CD4-positive, alpha-beta T cell treated with Interleukin-21 for 1 hour (primary cell): ENCODE measurements at regions not wholly inside any gene's neighbourhood (a gene's known extent, or its start where the extent isn't known, plus 50 kb on each side); places are given as distances from the start of the nearest gene placed in this dataset.
"Not testable (repeated sequence)": the region's sequence is repeated elsewhere in the genome, so short reads cannot be mapped to it uniquely, and the experiment has no call there.

Experiments used
- DNase-seq: peaks from one replicate; pipeline ENCODE4 v3.0.0-alpha.2; 2020

DNA sequence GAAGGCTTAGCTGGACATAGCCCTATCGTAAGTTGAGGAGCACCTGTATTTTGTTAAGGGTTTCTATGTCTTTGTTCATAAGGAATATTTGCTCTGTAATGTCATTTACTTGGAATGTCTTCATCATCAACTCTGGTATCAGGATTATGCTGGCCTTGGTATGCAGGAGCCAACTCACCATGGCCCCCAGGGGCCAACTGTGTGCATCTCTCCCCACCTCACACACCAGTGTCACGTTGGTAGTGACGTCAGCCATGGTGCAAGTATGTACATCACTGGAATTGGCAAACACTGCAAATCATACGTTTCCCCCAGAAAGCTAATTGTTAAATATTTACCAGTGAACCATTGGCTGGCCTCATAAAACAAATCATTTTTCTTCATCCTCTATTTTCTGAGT, 70.8 kb downstream of the YTHDF1 start:
- no peak for DNase-seq

DNA sequence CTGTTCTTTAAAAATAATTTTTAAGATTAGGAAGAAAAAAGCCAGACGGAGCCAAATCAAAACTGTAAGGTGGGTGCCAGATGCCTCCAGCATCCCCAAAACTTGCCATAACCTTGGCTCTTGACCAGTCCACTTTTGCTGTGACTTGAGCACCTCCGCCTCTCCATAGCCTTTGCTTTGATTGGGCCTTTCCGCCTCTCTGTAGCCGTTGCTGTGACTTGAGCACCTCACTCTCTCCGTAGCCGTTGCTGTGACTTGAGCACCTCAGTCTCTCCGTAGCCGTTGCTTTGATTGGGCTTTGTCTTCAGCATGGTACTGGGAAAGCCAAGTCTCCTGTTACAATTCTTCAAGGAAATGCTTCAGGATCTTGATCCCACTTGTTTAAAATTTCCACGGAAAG, 73.0 kb downstream of the YTHDF1 start:
- no peak for DNase-seq

DNA sequence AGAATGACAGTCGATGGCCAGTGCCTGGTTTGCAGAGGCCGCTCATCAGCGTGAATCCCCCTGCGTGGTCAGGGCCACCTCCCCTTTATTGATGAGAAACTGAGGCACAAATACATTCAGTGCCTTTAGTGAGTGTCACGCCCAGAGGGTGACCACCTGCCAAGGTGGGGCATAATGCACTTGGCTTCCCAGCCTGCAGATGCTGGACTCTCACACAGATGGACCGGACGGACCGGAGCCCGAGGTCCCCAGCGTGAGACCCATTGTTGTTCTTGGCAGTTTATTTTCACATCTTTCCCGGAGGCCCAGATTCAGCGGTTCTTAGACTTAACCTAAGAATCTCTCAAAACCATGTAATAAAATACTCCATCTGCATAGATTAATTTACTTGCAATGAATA, 74.4 kb downstream of the YTHDF1 start:
- DNase-seq = no peak

DNA sequence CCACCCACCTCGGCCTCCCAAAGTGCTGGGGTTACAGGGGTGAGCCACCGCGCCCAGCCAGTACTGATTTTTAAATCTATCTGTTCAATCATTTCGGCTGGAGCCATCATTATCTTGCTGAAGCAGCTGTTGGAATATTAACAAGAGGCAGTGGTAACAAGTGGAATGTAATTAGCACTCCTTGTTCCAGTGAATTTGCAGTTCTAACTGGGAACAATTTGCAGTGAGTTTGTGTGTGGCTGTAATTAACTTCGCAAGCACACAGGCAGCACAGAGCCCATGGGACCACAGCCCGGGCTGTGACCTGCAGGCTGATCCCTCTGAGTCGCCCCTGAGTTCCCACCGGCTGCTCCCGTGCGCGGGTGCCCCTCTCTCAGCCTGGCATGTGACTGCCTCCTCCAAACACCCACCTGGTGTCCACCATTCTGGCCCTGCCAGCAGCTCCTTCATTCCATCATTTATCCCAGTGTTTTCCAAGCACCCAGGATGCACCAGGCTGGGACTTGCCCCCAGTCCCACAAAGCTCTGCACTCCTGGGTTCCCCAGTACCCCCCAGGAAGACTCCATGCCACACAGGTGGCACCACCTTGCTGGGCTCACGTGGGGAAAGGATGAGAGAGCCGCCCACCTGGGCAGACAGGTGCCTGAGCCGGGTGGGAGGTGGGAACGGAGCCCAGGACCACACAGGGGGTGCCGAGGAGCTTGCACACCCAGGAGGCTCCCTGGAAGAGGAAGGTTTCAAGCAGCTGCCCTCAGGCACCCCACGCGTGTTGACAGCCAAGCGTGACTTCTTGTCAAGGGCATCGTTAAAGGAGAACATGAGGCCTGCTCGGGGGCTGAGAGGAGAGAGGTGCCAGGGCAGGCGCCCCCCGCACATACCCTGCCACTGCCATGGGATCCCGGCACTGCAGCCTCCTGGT, 75.2 kb downstream of the YTHDF1 start:
- DNase-seq = no peak

- no peak for DNase-seq
Observed at GRCh38 chr20:63139837-63140236, 76.1 kb downstream of the YTHDF1 start.

GRCh38 chr20:63139356-63139755, 76.6 kb downstream of the YTHDF1 start:
- DNase-seq = no peak

DNA sequence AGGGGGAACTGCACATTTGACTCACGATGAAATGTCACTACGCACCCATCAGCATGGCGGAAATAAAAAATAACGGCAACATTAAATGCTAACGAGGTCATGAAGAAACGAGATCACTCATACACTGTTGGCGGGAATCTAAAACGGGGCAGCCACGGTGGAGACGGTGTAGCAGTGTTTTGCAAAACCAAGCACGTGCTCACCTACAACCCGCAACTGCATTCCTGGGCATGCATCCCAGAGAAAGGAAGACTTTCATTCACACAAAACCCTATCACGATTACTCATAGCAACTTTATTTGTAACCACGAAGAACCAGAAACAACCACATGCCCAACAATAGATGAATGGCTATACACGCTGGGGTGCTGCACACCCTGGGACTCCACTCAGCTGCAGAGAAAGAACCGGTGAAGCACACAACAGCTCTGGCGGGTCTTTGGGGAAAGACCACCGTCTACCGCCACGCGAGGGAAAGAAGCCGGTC, 77.0 kb downstream of the YTHDF1 start:
- no peak for DNase-seq

DNA sequence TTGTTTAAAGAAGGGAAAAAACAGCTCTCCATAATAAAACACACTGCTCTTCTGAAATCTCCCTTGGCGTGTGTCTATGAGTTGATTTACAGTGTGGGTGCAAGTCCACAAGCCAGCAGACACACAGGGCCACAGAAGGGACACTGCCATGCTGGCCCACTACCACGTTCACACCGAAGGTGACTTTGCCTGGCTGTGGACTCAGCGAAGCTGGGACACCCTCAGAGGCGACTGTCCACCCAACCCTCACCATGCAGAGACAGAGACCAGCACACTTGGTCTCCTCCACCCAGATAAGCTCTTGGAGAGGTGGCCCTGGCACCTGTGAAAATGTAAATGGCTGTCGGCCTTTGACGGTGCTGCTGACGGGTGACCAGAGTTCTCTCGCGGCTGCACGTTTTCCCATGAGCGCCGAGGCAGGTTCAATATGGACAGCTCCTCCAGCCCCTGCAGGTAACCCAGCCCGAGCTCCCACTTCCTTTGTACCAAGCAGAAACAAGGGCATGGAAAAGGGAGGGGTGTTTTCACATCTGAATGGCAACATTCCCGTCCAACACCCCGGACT, 78.0 kb downstream of the YTHDF1 start:
- no peak for DNase-seq

- no peak for DNase-seq
Observed at GRCh38 chr20:63136296-63136695, 79.6 kb downstream of the YTHDF1 start.

DNA sequence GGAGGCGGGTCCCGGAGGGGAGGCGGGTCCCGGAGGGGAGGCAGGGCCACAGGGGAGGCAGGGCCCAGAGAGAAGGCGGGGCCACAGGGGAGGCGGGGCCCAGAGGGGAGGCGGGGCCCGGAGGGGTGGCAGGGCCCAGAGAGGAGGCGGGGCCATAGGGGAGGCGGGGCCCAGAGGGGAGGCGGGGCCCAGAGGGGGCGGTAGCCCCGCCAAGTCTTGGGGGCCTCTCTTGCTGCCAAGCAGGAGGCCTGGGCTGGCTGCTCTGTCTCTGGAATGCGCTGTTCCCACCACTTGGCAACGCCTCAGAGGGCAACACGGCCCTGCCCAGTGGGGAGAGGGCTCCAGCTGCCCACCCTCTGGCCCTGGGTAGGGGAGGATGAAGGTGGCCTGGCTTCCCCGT, 80.5 kb downstream of the YTHDF1 start:
- DNase-seq = no peak

GRCh38 chr20:63134711-63135361, 81.1 kb downstream of the YTHDF1 start:
- DNase-seq = not testable (repeated sequence)

DNA sequence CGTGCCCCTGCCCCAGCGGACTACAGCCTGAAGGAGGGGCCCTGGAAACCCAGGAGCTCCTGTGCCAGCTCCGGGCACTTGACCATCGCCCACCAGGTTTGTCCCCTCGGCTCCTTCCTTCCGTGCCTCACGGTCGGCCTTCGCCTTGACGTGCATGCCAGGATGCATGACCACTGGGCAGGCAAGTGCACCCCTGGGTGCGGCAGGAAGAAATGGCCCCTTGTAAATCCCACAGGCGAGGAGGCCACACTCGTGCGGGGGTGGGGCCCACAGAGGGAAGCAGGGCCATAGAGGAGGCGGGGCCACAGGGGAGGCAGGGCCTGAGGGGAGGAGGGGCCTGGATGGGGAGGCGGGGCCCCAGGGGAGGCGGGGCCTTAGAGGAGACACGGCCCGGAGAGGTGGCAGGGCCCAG, 81.7 kb downstream of the YTHDF1 start:
- DNase-seq = no peak

DNA sequence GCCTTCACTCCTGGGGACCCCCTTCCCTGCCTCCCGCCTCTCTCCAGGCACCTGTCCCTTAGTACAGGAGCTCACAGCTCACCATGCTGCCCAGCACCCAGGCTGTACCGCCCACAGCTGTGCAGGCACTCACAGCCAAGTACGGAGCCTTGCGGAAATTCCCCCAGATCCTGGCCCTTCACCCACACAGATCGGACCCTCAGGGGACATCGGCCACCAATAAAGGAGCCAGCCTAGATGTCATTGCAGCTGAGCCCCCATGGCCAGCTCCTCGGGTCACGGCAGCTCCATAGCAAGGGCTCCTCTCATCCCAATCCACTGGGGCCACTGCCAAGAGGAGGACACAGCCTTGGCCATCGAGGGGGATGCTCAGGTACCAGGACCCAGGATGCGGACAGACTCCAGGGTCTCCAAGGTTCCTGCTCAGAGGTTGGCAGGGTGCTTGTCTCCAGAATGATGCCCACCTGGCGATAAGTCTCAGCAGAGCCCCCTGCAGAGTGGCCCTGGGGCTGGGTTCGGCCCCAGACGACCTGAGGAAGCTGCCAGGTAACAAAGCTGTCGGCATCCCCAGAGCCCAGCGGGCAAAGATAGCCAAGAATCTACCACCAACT, 82.3 kb downstream of the YTHDF1 start:
- no peak for DNase-seq

GRCh38 chr20:63132715-63133471, 83.0 kb downstream of the YTHDF1 start:
- no peak for DNase-seq

- DNase-seq = no peak
Observed at GRCh38 chr20:63132131-63132714, 83.7 kb downstream of the YTHDF1 start.

DNA sequence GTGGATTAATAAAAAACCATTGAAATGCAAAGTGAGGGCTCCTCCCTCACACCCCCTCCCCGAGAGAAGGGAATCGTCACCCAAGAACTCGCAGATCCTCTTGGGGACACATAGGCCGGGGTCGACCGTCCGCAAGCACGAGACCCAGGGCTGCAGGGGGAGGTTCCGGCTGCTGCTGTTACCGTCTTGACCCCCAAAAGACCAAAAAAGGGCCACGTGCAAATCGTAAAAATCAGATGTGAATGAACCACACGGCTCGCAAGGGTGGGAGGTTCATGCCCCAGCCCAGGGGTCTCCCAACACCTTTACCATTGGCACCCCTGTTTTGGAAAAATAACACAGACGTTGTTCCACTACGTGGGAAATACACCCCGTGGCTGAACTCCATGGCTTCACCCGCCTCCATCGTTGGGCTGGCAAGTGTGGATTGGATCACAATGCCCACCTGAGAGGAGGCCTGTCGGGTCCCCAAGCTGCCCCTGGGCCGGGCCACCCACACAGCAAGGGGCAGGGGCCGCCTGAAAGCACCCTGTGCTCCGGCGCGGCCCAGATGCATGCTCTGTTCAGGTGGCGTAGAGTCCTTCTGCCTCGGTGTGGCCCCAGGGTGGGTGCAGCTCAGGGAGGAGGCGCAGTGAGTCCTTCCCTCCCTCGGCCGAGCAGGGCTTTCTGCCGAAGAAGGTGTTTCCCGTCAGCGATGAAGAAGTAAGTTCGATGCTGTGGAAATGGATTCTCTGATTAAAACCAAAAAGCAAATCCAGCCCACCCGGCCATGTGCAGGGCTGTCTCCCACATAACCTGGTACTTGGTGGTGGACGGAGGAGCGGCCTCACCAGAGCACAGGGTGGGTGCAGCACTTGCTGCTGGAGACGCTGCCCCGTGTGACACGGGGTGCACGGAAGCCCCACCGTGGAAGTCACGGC, 85.0 kb downstream of the YTHDF1 start:
- no peak for DNase-seq

DNA sequence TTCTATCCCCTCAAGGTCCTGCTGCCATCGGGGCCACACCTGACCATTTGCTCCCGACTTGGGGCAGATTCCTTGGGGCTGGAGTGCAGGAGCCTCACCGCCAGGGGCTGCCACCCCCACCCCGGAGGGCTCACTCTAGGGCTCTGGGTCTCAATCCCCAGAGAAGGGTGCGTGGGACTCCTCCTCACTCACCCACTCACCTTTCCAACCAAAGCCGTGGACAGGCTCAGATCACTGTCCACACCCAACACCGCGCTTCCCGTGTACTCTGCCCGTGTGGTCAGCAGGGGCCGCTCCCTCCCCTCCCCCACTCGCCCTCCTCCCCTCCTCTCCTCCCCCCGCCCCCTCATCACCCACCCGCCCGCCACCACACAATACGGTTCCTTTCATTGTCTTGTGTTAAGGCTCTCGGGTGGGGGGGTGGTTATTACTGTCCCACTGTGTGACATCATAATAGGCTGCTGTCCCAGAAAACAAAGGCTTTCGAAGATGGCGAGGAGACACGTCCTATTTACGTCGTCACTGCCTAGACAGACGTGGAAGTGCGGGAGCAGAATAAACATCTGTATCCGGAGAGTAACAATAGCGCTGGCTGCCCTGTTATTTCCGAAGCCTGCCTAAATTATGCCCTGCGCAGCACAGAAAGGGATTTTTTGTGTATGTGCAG, 85.8 kb downstream of the YTHDF1 start:
- no peak for DNase-seq

- DNase-seq = no peak
Observed at GRCh38 chr20:63129376-63129965, 86.5 kb downstream of the YTHDF1 start.

DNA sequence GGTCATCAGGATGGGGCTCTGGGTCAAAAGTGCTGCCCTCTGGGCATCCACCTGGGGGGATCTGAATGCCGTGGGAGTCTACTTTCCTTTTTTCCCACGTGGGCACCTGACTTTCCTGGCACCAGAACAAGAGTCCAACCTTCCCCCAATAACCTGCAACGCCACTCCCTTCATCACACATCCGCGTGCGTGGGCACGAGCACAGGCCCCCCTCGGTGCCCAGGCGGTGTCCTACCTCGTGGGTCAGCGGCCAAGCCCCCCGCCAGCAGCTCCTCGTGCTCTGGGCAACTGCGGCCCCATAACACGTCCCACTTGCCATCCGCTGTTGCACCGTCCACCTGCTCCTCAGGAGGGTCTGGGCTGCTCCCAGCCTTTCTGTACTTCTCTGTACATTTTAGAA, 87.0 kb downstream of the YTHDF1 start:
- no peak for DNase-seq

DNA sequence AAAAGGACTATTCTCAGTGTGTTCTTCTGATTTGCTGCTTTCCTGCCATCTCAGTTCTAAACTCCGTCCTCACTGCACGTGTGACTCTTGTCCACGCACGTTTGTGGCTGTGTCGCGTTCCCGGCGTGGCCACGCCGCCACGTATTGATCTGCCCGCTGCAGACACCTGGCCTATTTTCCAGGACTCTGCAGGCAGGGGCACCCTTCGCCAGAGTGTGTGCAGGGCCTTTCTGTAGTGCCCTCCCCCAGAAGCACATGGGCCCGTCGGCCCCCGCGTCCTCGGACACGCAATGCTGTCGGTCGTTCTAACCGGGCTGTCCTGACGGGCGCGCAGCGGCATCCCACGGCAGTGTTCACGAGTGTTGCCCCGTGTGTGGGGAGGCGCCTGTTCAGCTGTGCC, 87.6 kb downstream of the YTHDF1 start:
- DNase-seq = no peak
